ENCODE measurements at regions not wholly inside any gene's neighbourhood (a gene's known extent, or its start where the extent isn't known, plus 50 kb on each side); places are given as distances from the start of the nearest gene placed in this dataset.
"Not testable (repeated sequence)": the region's sequence is repeated elsewhere in the genome, so short reads cannot be mapped to it uniquely, and the experiment has no call there.

DNA sequence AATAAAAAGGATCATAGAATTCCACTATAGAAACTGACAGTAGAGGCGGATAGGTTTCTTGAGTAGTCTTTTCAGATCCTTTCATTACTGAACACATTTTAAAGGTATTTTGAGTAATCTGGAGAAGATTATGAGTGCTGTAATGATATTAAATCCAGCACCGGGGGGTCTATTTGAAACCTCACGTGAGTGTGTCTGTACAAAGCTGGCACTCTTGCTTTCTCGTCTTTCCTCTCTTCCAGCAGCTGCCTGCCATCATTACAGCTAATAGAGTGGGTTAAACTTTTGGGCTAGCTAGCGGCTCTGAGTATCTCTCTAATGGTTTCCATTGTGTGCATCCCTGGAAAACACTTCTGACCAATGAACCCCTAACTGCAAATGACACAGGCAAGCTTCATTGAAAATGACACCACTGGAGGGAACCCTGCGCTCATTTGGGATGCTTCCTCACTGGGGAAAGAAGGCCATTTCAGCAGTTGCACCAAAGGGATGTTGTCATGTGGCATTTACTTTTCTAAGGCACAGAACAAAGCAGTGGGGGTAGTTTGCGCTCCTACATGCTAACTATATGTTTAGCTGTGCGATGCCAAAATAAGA is 101.0 kb downstream of the HRH4 start:
- no peak for DNase-seq (ENCODE audit: low read depth)

DNA sequence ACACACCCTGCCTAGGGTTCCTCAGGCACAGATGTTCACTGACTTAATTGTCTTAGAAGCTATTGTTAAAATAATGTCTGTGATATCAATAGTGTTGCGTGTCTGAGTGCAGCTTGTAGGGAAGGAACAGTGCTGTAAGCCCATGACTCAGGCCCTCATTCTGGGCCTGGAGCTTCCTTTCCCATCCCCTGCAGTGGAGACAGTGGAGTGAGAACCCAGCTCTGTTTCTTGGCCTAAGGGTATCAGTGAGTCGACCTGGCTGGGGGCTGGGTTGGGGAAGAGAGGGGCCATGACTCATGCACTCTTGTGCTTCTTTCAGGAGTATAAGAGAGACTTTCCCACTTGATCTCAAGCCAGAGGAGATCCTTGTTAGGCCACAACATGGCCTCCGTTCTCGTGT is 106.8 kb downstream of the HRH4 start:
- DNase-seq (ENCODE audit: low read depth): no peak

DNA sequence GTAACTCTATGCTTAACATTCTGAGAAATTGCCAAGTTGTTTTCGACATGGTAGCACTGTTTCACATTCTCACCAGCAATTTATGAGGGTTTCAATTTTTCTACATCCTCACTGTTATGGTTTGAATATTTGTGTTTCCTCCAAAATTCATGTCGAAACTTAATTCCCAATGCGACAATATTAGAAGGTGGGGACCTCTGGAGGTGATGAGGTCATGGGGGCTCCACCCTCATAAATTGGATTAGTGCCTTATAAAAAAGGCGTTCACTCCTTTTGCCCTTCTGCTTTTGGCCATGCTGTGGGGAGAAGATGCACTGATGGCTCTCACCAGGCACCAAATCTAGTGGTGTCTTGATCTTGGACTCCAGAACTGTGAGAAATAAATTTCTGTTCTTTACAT is 110.3 kb downstream of the HRH4 start:
- DNase-seq (ENCODE audit: low read depth): no peak

DNA sequence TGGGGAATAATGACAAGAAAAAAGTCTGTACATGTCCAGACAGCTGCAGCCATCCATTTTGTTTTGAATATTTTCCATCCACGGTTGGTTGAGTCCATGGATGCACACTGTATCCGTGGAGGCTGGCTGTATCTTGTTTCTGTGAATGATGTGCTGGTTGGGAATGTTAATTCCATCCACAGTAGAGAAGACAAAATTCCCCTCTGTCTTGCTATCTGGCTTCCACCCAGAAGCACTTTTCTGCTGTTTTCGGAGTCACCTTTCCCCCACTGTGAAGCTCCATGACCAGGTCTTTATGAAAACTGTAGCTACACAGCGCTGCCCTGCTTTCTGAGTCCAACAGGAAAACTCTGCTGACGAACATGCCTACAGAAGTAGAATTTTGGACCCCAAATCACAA is 122.3 kb downstream of the HRH4 start:
- DNase-seq (ENCODE audit: low read depth): no peak

DNA sequence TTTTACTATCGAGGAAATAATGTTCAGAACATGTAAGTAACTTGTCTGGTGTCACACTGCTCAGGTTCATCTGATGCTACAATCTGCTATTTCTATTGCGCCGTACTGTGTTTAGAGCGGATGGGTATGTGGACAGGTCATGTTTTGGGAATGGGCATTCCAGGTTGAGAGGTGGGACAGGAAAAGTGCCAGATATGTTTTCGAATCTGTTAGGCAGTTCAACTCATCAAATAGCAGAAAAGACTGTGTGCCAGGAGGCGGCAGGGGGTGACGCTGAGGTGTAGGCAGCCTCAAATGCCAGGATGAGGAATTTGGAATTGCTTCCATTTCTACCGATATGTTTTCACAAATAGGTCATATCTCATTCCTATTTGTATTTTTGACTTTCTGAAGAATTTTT is 123.8 kb downstream of the HRH4 start:
- no peak for DNase-seq (ENCODE audit: low read depth)

DNA sequence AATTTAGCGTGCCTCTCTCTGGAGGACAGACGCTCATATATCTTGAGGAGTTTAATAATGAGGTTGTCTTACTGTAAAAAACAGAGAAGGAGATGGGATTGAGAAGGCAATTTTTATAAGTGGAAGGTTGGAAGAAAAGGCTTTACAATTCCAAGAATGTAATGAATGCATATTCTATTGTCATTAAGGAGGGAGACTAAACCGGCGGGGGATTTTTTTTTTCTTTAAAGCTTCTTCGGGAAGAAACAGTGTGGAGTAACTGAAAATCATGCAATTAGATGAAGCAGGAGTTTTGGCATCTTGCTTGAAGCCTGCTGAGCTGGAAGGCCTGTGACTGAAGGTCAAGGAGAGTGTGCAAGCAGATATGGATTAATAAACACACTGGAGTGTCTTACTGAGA is 124.4 kb downstream of the HRH4 start:
- DNase-seq (ENCODE audit: low read depth): no peak

DNA sequence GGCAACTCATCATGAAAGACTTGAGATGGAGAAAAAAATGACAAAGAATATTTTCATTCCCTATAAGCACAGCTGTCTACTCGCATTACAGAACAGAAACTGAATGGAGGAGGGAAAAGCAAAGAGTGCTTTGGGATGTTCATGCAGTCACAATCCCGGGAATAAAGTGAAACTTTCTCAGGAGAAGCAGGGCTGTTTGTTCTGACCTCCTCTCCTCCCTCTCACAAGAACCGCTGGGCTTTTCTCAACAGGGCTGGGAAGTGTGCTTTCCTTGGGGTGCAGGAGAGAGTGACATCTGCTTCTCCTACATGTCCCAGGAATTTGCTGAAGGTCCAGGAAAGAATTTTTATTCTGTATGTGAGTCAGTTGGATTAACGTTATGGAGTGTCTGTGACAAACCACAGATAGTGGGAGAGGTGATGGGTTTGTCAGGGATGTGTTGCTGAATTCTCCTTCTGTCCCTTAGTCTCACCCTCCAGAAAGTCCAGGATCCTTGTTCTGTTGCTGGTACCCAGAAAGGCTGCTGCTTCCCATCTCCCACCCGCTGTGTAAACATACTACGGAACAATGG is 125.6 kb downstream of the HRH4 start:
- DNase-seq (ENCODE audit: low read depth): no peak

DNA sequence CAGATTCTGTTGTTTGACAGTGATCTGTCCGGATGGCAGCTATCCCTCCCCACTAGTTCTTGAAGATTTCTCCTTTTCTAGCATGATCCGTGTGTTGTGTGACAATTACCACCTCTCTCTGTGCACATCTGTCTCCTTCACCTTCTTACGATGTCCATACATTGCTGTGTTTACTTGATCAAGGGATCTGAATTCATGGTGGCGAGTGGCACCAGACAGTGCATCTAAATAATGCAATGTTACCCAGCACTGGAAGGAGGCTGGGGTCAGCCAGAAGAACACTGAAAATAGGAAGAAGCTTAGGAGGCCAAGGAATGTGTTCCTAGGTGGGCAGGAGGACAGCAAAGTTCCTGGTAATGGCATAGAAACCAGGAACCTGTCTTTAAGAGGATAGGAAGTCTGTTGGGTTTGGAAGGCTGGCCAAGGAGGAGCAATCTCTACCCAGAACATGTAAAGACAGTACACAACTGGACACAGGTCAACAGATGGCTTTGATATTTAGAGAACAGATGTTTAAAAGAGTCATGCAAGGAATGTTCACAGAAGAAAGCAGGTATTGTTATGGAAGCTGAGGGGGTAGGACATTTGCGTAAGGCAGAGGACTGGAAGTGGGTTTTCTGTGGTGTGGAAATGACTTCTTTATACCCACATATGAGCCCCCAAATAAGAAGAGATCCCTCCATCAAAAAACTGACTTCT is 126.4 kb downstream of the HRH4 start:
- DNase-seq (ENCODE audit: low read depth): no peak

DNA sequence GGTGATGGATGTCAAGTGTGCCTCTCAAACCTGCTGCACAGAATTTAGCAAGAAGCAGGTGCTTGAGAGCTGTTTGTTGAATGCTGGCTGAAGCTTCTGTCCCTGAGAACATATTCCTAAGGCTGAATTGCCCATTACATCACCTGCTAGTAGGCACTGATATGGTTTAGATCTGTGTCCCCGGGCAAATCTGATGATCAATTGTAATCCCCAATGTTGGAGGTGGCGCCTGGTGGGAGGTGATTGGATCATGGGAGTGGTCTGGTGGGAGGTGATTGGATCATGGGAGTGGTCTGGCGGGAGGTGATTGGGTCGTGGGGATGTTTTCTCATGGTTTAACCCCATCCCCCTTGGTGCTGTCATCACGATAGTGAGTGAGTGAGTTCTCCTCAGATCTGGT is 128.0 kb downstream of the HRH4 start:
- no peak for DNase-seq (ENCODE audit: low read depth)

DNA sequence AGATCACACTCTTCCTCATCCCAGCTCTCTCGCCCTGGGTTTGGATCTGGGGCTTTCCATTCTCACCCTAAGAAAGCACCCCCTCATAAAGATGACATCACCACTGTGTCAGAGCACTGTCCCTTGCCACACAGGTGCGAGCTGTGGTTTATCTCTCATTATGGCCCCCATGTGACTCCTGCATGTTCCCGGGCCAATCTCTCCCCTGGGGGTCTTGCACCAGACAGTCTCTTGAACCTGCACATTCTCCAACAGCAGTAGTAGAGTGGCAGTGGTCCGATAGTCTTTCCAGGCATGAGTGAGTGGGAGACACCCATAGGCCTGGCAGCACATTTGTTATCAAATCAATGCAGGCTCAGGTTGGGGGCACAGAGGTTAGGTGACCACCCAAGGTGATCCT is 130.5 kb downstream of the HRH4 start:
- no peak for DNase-seq (ENCODE audit: low read depth)

DNA sequence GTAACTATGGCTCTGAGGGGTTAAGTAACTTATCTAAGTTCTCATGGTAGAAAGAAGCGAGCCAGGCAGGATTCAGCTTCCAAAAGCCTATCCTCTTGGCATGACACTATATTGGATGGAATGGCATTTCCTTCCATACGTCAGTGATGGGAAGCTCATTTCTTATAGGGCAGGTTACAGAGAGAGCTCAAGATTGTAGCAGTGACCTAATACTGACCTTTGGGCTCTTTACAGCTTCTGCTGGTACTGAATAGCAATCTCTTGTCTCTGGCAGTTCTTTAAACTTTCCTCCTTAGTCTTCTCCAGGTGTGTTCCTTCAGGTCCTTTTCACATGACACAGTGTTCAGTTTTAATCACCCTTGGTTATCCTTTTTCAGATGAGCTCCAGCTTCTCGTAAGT is 133.0 kb downstream of the HRH4 start:
- no peak for DNase-seq (ENCODE audit: low read depth)

DNA sequence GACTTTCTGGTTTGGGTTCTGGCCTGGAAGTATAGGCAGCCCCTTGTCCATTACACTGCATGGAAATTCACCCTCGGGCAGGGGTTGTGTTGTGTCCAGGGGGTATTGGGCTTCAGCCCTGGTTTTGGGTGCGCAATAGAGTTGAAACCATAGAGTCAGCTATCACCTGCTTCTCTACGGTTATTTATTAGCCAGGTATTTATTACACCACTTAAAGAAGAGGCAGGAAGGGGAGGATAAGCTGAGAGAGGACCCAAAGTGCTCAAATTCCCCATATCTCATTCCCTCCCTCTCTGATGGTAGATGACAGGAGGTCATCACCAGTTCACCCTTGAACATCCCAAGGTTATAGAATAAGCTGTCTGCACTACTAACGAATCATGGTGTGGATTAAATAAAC is 133.4 kb downstream of the HRH4 start:
- no peak for DNase-seq (ENCODE audit: low read depth)

DNA sequence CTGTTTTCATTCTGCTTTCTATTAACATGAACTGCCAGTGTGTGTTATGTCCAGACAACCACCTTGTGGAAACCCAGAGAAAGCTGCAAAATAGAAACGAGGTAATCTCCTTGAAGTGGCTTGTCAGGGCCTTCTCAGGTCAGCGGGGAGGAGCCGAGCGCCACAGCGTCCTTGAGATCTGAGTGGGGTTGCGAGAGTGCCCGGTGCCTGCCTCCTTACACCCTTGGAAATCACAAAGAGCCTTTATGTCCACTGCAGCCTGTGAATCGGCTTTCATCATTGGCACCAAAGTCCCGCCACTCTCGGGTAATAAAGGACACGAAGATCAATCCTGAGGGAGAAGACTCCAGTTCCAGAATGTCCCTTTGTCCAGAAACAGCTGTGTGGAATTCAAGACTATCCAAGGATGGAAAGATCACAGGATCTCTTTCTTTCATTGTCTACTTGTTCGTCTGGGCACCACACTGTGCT is 135.2 kb downstream of the HRH4 start:
- no peak for DNase-seq (ENCODE audit: low read depth)

DNA sequence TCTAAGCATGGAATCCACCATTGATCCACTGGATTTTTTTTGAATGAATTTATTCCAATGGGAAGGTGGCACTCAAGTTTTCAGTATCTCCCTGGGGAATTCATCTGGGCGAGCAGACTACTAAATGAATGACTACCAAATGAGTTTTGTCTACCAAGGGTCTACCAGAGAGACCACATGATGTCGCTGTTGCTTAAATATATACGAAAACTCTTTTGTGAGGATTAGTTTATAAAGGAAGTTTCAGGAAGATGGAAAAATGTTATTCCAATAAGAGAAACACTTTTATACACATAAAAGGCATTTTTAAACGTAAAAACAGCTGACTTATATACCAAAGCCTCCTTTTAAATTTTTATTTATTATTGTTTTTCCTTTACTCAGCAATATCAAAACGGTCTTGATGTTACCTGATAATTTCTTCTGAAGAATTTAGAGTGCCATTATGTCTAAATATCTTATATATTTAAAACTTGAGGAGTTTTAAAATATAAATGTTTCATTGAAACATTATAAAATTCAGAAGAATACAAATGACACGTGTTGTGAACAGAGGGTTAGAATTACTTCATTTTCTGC is 139.7 kb downstream of the HRH4 start:
- no peak for DNase-seq (ENCODE audit: low read depth)

DNA sequence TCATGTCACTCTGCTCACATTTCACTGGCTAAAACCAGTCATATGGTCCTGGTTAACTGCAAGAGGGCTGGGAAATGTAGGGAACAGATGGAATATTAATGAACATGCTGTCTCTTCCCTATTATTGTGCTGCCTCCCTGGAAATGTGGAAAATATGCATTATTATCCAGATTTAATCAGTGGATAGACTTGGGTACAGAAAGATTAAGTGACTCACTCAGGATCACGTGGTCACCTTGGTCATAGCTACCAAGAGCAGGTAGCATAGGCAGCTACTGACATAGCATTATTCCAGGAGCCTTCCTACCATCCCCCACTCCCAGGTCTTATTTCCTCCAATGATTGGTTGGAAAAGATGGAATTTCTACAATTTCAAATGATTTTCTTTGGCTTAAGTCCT is 141.1 kb downstream of the HRH4 start:
- no peak for DNase-seq (ENCODE audit: low read depth)

DNA sequence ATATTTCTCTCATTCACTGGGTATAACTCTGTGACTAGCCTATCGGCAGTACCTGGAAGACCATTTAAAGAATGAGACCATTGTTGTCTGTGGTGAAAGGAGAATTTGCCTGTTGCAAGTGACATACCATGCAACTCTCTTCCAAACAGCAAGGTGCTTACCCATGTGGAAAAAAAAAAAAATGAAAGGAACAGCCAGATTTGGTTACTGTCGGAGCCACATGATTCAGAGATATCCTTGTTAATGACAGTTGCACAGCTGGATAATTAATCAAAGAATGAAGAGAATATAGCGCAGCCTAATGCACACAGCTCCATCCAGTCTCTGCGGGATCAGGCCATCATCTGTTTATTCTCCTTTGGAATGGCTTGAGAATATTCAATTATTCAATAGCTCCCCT is 141.8 kb downstream of the HRH4 start:
- no peak for DNase-seq (ENCODE audit: low read depth)

DNA sequence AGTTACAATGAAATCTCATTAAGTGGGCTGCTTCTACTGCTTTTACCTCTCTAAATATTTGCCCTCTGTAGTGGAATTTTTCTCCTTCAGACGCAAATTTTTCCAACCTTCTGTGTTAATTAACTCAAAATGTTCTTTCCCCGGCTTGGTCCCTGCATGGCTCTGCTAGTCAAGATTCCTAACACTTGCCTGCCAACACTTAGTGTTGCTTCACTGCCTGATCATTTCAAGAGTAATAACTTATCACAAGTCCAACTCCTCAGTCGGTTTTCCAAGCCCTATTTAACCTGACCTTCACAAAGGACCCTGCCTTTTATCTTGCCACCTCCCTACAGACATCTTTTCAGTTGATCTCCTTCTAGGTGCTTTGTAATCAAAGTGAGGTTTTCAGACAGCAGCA is 142.7 kb downstream of the HRH4 start:
- DNase-seq (ENCODE audit: low read depth): no peak

DNA sequence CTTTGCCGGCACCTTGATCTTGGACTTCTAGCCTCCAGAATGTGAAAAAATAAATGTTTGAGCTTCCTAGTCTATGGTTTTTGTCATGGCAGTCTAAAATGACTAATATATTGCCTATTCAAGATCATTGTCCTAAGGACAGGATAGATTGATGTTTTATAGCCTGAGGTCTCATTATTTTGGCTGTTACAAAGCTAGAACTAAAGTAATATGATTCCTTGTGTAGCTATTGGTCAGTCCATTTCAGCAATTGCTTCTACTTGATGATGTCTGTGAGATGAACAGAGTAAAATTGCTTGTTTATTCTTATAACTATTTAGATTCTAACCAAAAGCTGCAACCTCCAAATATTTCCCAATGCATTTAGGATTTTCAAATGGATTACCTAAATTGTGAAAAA is 145.0 kb downstream of the HRH4 start:
- DNase-seq (ENCODE audit: low read depth): no peak

DNA sequence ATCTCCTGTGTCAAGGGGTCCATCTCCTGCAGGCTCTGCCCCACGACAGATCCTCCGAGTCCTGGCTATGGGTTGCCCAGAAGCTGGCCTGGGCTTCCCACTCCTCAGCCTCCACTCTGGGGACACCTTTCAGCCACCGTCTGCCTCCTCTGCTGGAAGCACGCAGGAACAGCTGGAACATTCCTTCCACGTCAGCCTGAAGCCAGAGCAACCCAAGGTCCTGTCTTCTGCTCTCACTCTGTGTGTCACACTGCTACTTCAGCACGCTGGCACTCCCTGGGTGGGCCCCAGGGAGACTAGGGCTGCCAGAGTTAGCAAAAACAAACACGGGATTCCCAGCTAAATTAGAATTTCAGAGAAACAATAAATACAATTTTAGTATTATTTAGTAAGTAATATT is 148.8 kb downstream of the HRH4 start:
- DNase-seq (ENCODE audit: low read depth): no peak

DNA sequence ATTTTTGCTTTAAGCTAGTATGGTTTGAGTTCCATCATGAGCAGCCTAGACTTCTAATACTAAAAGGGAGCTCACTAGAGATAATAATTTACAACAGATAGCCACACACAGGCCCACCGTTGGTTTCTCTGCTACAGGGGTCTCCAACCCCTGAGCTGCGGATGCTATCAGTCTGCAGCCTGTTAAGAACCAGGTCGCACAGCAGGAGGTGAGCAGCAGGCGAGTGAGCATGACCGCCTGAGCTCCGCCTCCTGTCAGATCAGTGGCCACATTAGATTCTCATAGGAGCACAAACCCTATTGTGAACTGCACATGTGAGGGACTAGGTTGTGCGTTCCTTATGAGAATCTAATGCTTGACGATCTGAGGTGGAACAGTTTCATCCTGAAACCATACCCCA is 150.6 kb downstream of the HRH4 start:
- no peak for DNase-seq (ENCODE audit: low read depth)

DNA sequence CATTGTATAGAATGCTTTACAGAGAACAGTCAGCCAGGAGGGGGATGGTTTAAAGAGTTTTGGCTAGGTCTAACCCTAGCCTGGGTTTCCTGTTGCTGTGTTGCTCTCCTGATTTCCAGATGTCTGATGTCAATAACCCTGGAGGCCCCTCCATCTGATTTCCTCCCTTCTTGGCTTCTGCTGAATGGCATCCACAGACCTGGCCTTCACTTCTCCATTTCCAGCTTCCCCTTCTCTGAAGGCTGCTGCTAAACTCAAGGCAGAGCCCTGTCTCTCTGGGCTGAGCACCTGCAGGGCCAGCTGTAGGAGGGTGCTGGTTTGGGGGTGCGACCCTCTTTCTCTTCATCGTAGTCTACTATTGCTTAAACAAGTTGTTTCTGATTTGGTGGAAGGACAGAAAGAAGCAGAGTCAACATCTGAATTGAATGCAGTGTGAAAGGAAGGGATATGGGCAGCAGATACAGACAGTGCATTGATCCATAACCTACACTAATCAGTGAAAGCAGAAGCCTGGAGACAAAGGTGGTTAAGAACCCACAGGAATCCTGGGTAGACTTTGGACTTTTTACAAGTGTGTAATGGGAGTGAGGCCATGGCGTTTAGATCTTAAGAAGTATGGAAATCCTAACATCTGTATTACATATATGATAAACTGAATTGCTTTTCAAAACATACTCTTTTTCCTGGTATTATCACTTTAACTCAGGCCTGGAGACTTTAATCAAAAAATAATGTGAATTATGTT is 153.6 kb downstream of the HRH4 start:
- DNase-seq (ENCODE audit: low read depth): no peak

DNA sequence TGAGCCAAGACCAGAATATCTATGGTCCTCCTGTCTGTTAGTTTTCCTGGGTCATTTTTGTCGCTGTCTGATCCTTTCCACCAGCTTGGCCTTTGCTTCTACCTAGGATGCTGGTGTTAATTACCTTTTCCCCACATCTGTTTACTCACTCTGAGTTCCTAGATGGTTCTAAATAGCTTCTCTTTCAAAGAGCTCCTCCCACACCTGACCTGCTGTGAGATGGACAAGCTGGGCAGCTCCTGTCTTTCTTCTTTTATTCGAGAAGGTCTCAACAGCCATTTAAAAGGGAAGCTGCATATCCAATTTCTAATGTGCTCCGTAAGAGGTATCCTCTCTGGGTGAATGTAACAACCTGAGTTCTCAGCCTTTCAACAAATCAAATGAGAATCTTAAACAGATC is 156.2 kb downstream of the HRH4 start:
- DNase-seq (ENCODE audit: low read depth): no peak

DNA sequence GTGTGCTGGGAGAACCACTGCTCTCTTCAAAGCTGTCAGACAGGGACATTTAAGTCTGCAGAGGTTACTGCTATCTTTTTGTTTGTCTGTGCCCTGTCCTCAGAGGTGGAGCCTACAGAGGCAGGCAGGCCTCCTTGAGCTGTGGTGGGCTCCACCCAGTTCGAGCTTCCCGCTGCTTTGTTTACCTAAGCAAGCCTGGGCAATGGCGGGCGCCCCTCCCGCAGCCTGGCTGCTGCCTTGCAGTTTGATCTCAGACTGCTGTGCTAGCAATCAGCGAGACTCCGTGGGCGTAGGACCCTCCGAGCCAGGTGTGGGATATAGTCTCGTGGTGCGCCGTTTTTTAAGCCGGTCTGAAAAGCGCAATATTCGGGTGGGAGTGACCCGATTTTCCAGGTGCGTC is 164.0 kb downstream of the HRH4 start:
- not testable (repeated sequence) for DNase-seq (ENCODE audit: low read depth)

Measured in CMK (cell line).